ENCODE measurements at regions not wholly inside any gene's neighbourhood (a gene's known extent, or its start where the extent isn't known, plus 50 kb on each side); places are given as distances from the start of the nearest gene placed in this dataset.
A peak's percentile ranks its signal among the peaks of the same experiment; 100 is the strongest.
"Not testable (repeated sequence)": the region's sequence is repeated elsewhere in the genome, so short reads cannot be mapped to it uniquely, and the experiment has no call there.

- Mint-ChIP-seq H3K4me3 (no peak overlapping the region), H3K4me1 (no peaks in the 10 kb centered on the region), H3K9me3 (no peaks in the 10 kb centered on the region), H3K36me3 (peaks cover 1 to 4% (median 3%) of the 10 kb centered on the region in 3 donors), H3K27ac (no peak overlapping the region), H3K27me3 (peaks cover 12 to 25% of the 10 kb centered on the region in 2 donors)
- no peaks in the 10 kb centered on the region for H3K9me3 ChIP-seq (ENCODE audit: low read length)
- no peaks in the 10 kb centered on the region for H3K27me3 ChIP-seq (ENCODE audit: insufficient read depth, low read length, poor library complexity, severe bottlenecking)
- DNase-seq, result no peak
- no peak overlapping the region for H3K27ac ChIP-seq (ENCODE audit: low read depth, low read length)
- H3K4me3 ChIP-seq (ENCODE audit: low read length), result no peak overlapping the region
- CTCF ChIA-PET, result no interaction called here
- H3K4me1 ChIP-seq (ENCODE audit: insufficient read depth, low read length), result no peaks in the 10 kb centered on the region
- POLR2A ChIA-PET, result no interaction called here
- no peaks in the 10 kb centered on the region for H3K36me3 ChIP-seq (ENCODE audit: insufficient read depth, low read length)
These were observed 51.5 kb upstream of the IFNE start for GRCh38 chr9:21533597-21533996.

- ChIA-PET POLR2A (no interaction called here), CTCF (no interaction called here)
- no peak for DNase-seq
- H3K27ac ChIP-seq (ENCODE audit: low read depth, low read length), result no peak overlapping the region
- Mint-ChIP-seq H3K9me3 (no peaks in the 10 kb centered on the region), H3K36me3 (peaks cover 1 to 3% (median 2%) of the 10 kb centered on the region in 3 donors), H3K4me1 (no peaks in the 10 kb centered on the region), H3K27ac (no peak overlapping the region), H3K4me3 (no peak overlapping the region), H3K27me3 (peaks cover 10 to 19% of the 10 kb centered on the region in 2 donors)
- H3K4me3 ChIP-seq (ENCODE audit: low read length), result no peak overlapping the region
- H3K36me3 ChIP-seq (ENCODE audit: insufficient read depth, low read length), result no peaks in the 10 kb centered on the region
- no peaks in the 10 kb centered on the region for H3K4me1 ChIP-seq (ENCODE audit: insufficient read depth, low read length)
- no peaks in the 10 kb centered on the region for H3K9me3 ChIP-seq (ENCODE audit: low read length)
- no peaks in the 10 kb centered on the region for H3K27me3 ChIP-seq (ENCODE audit: insufficient read depth, low read length, poor library complexity, severe bottlenecking)
These were observed 53.3 kb upstream of the IFNE start for GRCh38 chr9:21535396-21535795.

GRCh38 chr9:21542787-21543186 is 60.7 kb upstream of the IFNE start:
- ChIA-PET CTCF (no interaction called here), POLR2A (no interaction called here)
- Mint-ChIP-seq H3K9me3 (peaks cover 0 to 13% (median 3%) of the 10 kb centered on the region in 5 donors), H3K36me3 (no peaks in the 10 kb centered on the region), H3K27me3 (peaks cover 5% of the 10 kb centered on the region in 2 donors), H3K4me1 (peaks cover 0 to 5% (median 0%) of the 10 kb centered on the region in 3 donors), H3K27ac (no peak overlapping the region), H3K4me3 (no peak overlapping the region)
- Histone ChIP-seq H3K27me3 (ENCODE audit: insufficient read depth, low read length, poor library complexity, severe bottlenecking) (no peaks in the 10 kb centered on the region), H3K4me3 (ENCODE audit: low read length) (no peak overlapping the region), H3K27ac (ENCODE audit: low read depth, low read length) (no peak overlapping the region), H3K36me3 (ENCODE audit: insufficient read depth, low read length) (no peaks in the 10 kb centered on the region), H3K9me3 (ENCODE audit: low read length) (no peaks in the 10 kb centered on the region), H3K4me1 (ENCODE audit: insufficient read depth, low read length) (no peaks in the 10 kb centered on the region)
- DNase-seq, result no peak

- H3K27ac Mint-ChIP-seq, result no peak overlapping the region
- no peak for DNase-seq
- H3K9me3 ChIP-seq (ENCODE audit: low read length), result no peaks in the 10 kb centered on the region
- H3K27ac ChIP-seq (ENCODE audit: low read depth, low read length), result no peak overlapping the region
- ChIA-PET CTCF (no interaction called here), POLR2A (no interaction called here)
- H3K36me3 Mint-ChIP-seq, result no peaks in the 10 kb centered on the region
- no peaks in the 10 kb centered on the region for H3K36me3 ChIP-seq (ENCODE audit: insufficient read depth, low read length)
- peaks cover 0 to 5% (median 0%) of the 10 kb centered on the region in 3 donors for H3K4me1 Mint-ChIP-seq
- H3K4me3 Mint-ChIP-seq, result no peak overlapping the region
- no peak overlapping the region for H3K4me3 ChIP-seq (ENCODE audit: low read length)
- no peaks in the 10 kb centered on the region for H3K27me3 ChIP-seq (ENCODE audit: insufficient read depth, low read length, poor library complexity, severe bottlenecking)
- H3K27me3 Mint-ChIP-seq, result peaks cover 5% of the 10 kb centered on the region in 2 donors
- peaks cover 0 to 13% (median 3%) of the 10 kb centered on the region in 5 donors for H3K9me3 Mint-ChIP-seq
- H3K4me1 ChIP-seq (ENCODE audit: insufficient read depth, low read length), result no peaks in the 10 kb centered on the region
These were observed 61.1 kb upstream of the IFNE start for GRCh38 chr9:21543187-21543586.

- POLR2A ChIA-PET; H3K4me1 Mint-ChIP-seq; CTCF ChIA-PET; H3K36me3 ChIP-seq (ENCODE audit: insufficient read depth, low read length); DNase-seq; H3K4me3 Mint-ChIP-seq; H3K27ac ChIP-seq (ENCODE audit: low read depth, low read length); H3K36me3 Mint-ChIP-seq; H3K27me3 ChIP-seq (ENCODE audit: insufficient read depth, low read length, poor library complexity, severe bottlenecking); H3K4me3 ChIP-seq (ENCODE audit: low read length); H3K4me1 ChIP-seq (ENCODE audit: insufficient read depth, low read length); H3K27ac Mint-ChIP-seq; H3K27me3 Mint-ChIP-seq; H3K9me3 ChIP-seq (ENCODE audit: low read length): not testable (repeated sequence)
- peaks cover 0 to 13% (median 3%) of the 10 kb centered on the region in 5 donors for H3K9me3 Mint-ChIP-seq
These were observed 61.7 kb upstream of the IFNE start for GRCh38 chr9:21543816-21544215.

GRCh38 chr9:21546949-21547348 is 64.8 kb upstream of the IFNE start:
- Histone ChIP-seq H3K36me3 (ENCODE audit: insufficient read depth, low read length) (no peaks in the 10 kb centered on the region), H3K27ac (ENCODE audit: low read depth, low read length) (no peak overlapping the region), H3K4me1 (ENCODE audit: insufficient read depth, low read length) (no peaks in the 10 kb centered on the region), H3K9me3 (ENCODE audit: low read length) (no peaks in the 10 kb centered on the region), H3K27me3 (ENCODE audit: insufficient read depth, low read length, poor library complexity, severe bottlenecking) (no peaks in the 10 kb centered on the region), H3K4me3 (ENCODE audit: low read length) (no peak overlapping the region)
- Mint-ChIP-seq H3K4me1 (peaks cover 0 to 20% (median 14%) of the 10 kb centered on the region in 3 donors), H3K4me3 (no peak overlapping the region), H3K27ac (no peak overlapping the region), H3K27me3 (peaks cover 2 to 17% of the 10 kb centered on the region in 2 donors), H3K9me3 (peaks cover 0 to 13% (median 3%) of the 10 kb centered on the region in 5 donors), H3K36me3 (peaks cover 0 to 1% (median 0%) of the 10 kb centered on the region in 3 donors)
- CTCF ChIA-PET, result no interaction called here
- no peak for DNase-seq
- POLR2A ChIA-PET, result no interaction called here

GRCh38 chr9:21549251-21549765 is 67.2 kb upstream of the IFNE start:
- H3K9me3 ChIP-seq (ENCODE audit: low read length), result no peaks in the 10 kb centered on the region
- H3K27me3 ChIP-seq (ENCODE audit: insufficient read depth, low read length, poor library complexity, severe bottlenecking), result no peaks in the 10 kb centered on the region
- no peak overlapping the region for H3K4me3 ChIP-seq (ENCODE audit: low read length)
- no peak overlapping the region for H3K27ac ChIP-seq (ENCODE audit: low read depth, low read length)
- Mint-ChIP-seq H3K4me1 (peaks cover 2 to 26% (median 14%) of the 10 kb centered on the region in 3 donors), H3K27me3 (peaks cover 9 to 31% of the 10 kb centered on the region in 2 donors), H3K9me3 (peaks cover 0 to 3% (median 0%) of the 10 kb centered on the region in 5 donors), H3K36me3 (peaks cover 0 to 1% (median 0%) of the 10 kb centered on the region in 3 donors), H3K27ac (no peak overlapping the region), H3K4me3 (no peak overlapping the region)
- no peaks in the 10 kb centered on the region for H3K4me1 ChIP-seq (ENCODE audit: insufficient read depth, low read length)
- no peak for DNase-seq
- no peaks in the 10 kb centered on the region for H3K36me3 ChIP-seq (ENCODE audit: insufficient read depth, low read length)
- POLR2A ChIA-PET, result no interaction called here
- CTCF ChIA-PET, result no interaction called here

- Histone ChIP-seq H3K4me1 (ENCODE audit: insufficient read depth, low read length) (no peaks in the 10 kb centered on the region), H3K9me3 (ENCODE audit: low read length) (no peaks in the 10 kb centered on the region), H3K4me3 (ENCODE audit: low read length) (no peak overlapping the region), H3K27ac (ENCODE audit: low read depth, low read length) (no peak overlapping the region), H3K27me3 (ENCODE audit: insufficient read depth, low read length, poor library complexity, severe bottlenecking) (no peaks in the 10 kb centered on the region), H3K36me3 (ENCODE audit: insufficient read depth, low read length) (no peaks in the 10 kb centered on the region)
- POLR2A ChIA-PET, result no interaction called here
- no peak overlapping the region for H3K4me3 Mint-ChIP-seq
- peaks cover 2 to 26% (median 14%) of the 10 kb centered on the region in 3 donors for H3K4me1 Mint-ChIP-seq
- H3K9me3 Mint-ChIP-seq, result no peaks in the 10 kb centered on the region
- peak overlapping the region in 1 of 8 donors; percentile 12 for H3K27ac Mint-ChIP-seq
- H3K27me3 Mint-ChIP-seq, result peaks cover 9 to 29% of the 10 kb centered on the region in 2 donors
- CTCF ChIA-PET, result no interaction called here
- H3K36me3 Mint-ChIP-seq, result peaks cover 0 to 1% (median 0%) of the 10 kb centered on the region in 3 donors
- no peak for DNase-seq
These were observed 67.8 kb upstream of the IFNE start for GRCh38 chr9:21549890-21550289.

Data from CD8-positive, alpha-beta memory T cell (primary cell).